ENCODE measurements at regions not wholly inside any gene's neighbourhood (a gene's known extent, or its start where the extent isn't known, plus 50 kb on each side); places are given as distances from the start of the nearest gene placed in this dataset.

- no peak for ATAC-seq
- in situ Hi-C loops (cut with MboI): no loop called here
Observed at GRCh38 chr1:83734420-83734819, 264.5 kb downstream of the TTLL7 start.

More at GRCh38 chr1:83734420-83734819, 264.5 kb downstream of the TTLL7 start:
- Histone ChIP-seq H3K27me3 (replicated peaks in 1 of 2; ENCODE audit: control insufficient read depth in 2 of 2, insufficient read depth in 2 of 2, low read length in 1 of 2) (no peaks in the 10 kb centered on the region), H3K9ac (ENCODE audit: control insufficient read depth, insufficient read depth, low read length) (no peak overlapping the region), H3K4me1 (ENCODE audit: control insufficient read depth, insufficient read depth, low read length) (no peaks in the 10 kb centered on the region), H3K9me3 (replicated peaks; ENCODE audit: control insufficient read depth, insufficient read depth, low read length) (no peaks in the 10 kb centered on the region), H3K4me3 (no peak overlapping the region), H3K36me3 (ENCODE audit: control insufficient read depth in 2 of 2, insufficient read depth in 2 of 2, low read length in 1 of 2) (no peaks in the 10 kb centered on the region), H3K27ac (ENCODE audit: control insufficient read depth, insufficient read depth) (no peak overlapping the region), H3K4me2 (ENCODE audit: control insufficient read depth, insufficient read depth) (no peak overlapping the region), H4K20me1 (ENCODE audit: control insufficient read depth, insufficient read depth) (no peaks in the 10 kb centered on the region), H2AFZ (ENCODE audit: control insufficient read depth, low read depth, low read length) (no peak overlapping the region), H3K79me2 (ENCODE audit: control insufficient read depth, insufficient read depth, low read length) (no peaks in the 10 kb centered on the region)
- SMC1A ChIA-PET (ENCODE audit: uncharacterized antibody, unreplicated experiment): no interaction called here
- POLR2A ChIA-PET: no interaction called here
- no peak for TF ChIP-seq E2F8 (IDR thresholded peaks at IDR 0.05; ENCODE audit: low read depth, partially characterized antibody)
- no peak for TF ChIP-seq IRF4 (IDR thresholded peaks at IDR 0.05; ENCODE audit: low read depth, low read length)
- TF ChIP-seq SMC3 (IDR thresholded peaks at IDR 0.05; ENCODE audit: borderline replicate concordance, low read length): no peak
- TF ChIP-seq IRF5 (IDR thresholded peaks at IDR 0.05; ENCODE audit: borderline replicate concordance): no peak
- no peak for TF ChIP-seq PAX8 (IDR thresholded peaks at IDR 0.05)
- no peak for TF ChIP-seq TCF7 (IDR thresholded peaks at IDR 0.05; ENCODE audit: borderline replicate concordance)
- no peak for TF ChIP-seq JUND (IDR thresholded peaks at IDR 0.05; ENCODE audit: low read depth, low read length)
- TF ChIP-seq POLR2AphosphoS2 (IDR thresholded peaks at IDR 0.05; ENCODE audit: low read depth, low read length): no peak
- TF ChIP-seq RELA (IDR thresholded peaks at IDR 0.05; ENCODE audit: borderline replicate concordance, partially characterized antibody): no peak
- TF ChIP-seq, protein P1, sequence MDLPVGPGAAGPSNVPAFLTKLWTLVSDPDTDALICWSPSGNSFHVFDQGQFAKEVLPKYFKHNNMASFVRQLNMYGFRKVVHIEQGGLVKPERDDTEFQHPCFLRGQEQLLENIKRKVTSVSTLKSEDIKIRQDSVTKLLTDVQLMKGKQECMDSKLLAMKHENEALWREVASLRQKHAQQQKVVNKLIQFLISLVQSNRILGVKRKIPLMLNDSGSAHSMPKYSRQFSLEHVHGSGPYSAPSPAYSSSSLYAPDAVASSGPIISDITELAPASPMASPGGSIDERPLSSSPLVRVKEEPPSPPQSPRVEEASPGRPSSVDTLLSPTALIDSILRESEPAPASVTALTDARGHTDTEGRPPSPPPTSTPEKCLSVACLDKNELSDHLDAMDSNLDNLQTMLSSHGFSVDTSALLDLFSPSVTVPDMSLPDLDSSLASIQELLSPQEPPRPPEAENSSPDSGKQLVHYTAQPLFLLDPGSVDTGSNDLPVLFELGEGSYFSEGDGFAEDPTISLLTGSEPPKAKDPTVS (IDR thresholded peaks at IDR 0.05; ENCODE audit: low read depth, low read length): no peak
- TF ChIP-seq, protein P2, sequence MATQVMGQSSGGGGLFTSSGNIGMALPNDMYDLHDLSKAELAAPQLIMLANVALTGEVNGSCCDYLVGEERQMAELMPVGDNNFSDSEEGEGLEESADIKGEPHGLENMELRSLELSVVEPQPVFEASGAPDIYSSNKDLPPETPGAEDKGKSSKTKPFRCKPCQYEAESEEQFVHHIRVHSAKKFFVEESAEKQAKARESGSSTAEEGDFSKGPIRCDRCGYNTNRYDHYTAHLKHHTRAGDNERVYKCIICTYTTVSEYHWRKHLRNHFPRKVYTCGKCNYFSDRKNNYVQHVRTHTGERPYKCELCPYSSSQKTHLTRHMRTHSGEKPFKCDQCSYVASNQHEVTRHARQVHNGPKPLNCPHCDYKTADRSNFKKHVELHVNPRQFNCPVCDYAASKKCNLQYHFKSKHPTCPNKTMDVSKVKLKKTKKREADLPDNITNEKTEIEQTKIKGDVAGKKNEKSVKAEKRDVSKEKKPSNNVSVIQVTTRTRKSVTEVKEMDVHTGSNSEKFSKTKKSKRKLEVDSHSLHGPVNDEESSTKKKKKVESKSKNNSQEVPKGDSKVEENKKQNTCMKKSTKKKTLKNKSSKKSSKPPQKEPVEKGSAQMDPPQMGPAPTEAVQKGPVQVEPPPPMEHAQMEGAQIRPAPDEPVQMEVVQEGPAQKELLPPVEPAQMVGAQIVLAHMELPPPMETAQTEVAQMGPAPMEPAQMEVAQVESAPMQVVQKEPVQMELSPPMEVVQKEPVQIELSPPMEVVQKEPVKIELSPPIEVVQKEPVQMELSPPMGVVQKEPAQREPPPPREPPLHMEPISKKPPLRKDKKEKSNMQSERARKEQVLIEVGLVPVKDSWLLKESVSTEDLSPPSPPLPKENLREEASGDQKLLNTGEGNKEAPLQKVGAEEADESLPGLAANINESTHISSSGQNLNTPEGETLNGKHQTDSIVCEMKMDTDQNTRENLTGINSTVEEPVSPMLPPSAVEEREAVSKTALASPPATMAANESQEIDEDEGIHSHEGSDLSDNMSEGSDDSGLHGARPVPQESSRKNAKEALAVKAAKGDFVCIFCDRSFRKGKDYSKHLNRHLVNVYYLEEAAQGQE (IDR thresholded peaks at IDR 0.05; ENCODE audit: low read depth, low read length): no peak
- TF ChIP-seq IKZF2 (IDR thresholded peaks at IDR 0.05): no peak
- no peak for TF ChIP-seq RUNX3 (IDR thresholded peaks at IDR 0.05; ENCODE audit: low read length)
- no peak for TF ChIP-seq CBFB (IDR thresholded peaks at IDR 0.05; ENCODE audit: low read depth)
- TF ChIP-seq RCOR1 (conservative IDR thresholded peaks at IDR 0.05; ENCODE audit: low read depth, low read length): no peak
- TF ChIP-seq MXI1 (IDR thresholded peaks at IDR 0.05; ENCODE audit: low read depth, low read length): no peak
- FAIRE-seq (no peak), DNase-seq (ENCODE audit: low read depth, low spot score) (no peak)
- intact Hi-C loops (cut with micrococcal nuclease; ENCODE audit: unreplicated experiment): no loop called here
- CTCF ChIA-PET: no interaction called here
- 50% methylated on average over 13 of the region's 13 CpGs for WGBS (ENCODE audit: insufficient coverage, insufficient replicate concordance, low lambda C conversion rate, missing lambda C conversion rate)
- no TSS peak for BruUV-seq (replicated peaks)
- RAD21 ChIA-PET (ENCODE audit: unreplicated experiment): no interaction called here
